Body of pancreas (tissue), 4 donors: ENCODE measurements at regions not wholly inside any gene's neighbourhood (a gene's known extent, or its start where the extent isn't known, plus 50 kb on each side); places are given as distances from the start of the nearest gene placed in this dataset.

ENCODE experiments used
- POLR2A ChIP-seq, 3 donors: fragments of 450-650 bp; IDR thresholded peaks; one replicate each; pipeline ENCODE4 v1.6.1; 2016; ENCODE audit warnings: antibody characterized with exemption in 3 of 3, mild to moderate bottlenecking in 2 of 3
- TF ChIP-seq, protein P1 (sequence below), 7 experiments: fragments of 450-650 bp in 4 of 7; fragments of 200-600 bp in 3 of 7; sonication (generic) in 3 of 7; IDR thresholded peaks; one replicate each; pipeline ENCODE4 v1.5.1; 2016 to 2019; ENCODE audit warnings: antibody characterized with exemption in 7 of 7

DNA sequence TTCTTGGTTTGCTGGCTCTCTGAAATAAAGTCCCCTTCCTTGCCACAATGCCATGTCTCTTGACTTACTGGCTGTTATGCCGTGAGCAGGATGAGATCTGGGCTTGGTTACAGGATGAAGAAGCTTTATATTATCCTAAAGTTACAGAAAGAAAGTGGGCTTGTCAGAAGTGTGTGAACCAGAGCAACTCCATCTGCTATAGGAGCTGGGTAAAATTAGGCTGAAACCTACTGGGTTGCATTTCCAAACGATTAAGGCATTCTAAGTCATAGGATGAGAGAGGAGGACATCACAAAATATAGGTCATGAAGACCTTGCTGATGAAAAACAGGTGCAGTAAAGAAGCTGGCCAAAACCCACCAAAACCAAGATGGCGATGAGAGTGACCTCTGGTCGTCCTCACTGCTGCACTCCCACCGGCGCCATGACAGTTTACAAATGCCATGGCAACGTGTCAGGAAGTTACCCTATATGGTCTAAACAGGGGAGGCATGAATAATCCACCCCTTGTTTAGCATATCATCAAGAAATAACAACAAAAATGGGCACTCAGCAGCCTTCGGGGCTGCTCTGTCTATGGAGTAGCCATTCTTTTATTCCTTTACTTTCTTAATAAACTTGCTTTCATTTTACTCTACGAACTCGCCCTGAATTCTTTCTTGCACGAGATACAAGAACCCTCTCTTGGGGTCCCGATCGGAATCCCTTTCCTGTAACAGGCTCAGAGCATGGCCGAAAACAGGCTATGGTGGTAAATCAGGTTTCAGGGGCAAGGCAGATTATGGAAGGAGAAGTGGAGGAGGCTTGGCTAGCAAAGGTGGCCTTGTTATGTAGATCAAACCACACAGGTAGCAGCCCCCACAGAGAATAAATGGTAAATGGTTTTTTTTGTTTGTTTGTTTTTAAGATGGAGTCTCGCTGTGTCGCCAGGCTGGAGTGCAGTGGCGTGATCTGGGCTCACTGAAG, 81.3 kb upstream of the C16orf82 start:
- TF ChIP-seq, protein P1, sequence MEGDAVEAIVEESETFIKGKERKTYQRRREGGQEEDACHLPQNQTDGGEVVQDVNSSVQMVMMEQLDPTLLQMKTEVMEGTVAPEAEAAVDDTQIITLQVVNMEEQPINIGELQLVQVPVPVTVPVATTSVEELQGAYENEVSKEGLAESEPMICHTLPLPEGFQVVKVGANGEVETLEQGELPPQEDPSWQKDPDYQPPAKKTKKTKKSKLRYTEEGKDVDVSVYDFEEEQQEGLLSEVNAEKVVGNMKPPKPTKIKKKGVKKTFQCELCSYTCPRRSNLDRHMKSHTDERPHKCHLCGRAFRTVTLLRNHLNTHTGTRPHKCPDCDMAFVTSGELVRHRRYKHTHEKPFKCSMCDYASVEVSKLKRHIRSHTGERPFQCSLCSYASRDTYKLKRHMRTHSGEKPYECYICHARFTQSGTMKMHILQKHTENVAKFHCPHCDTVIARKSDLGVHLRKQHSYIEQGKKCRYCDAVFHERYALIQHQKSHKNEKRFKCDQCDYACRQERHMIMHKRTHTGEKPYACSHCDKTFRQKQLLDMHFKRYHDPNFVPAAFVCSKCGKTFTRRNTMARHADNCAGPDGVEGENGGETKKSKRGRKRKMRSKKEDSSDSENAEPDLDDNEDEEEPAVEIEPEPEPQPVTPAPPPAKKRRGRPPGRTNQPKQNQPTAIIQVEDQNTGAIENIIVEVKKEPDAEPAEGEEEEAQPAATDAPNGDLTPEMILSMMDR (IDR thresholded peaks at IDR 0.05) = no peak
- no peak for TF ChIP-seq POLR2A (IDR thresholded peaks at IDR 0.05)
